ENCODE measurements at regions not wholly inside any gene's neighbourhood (a gene's known extent, or its start where the extent isn't known, plus 50 kb on each side); places are given as distances from the start of the nearest gene placed in this dataset.

- TF ChIP-seq CTCF (IDR thresholded peaks at IDR 0.05; ENCODE audit: low read depth, low read length) = no peak
- no peak for TF ChIP-seq EZH2phosphoT487 (IDR thresholded peaks at IDR 0.05; ENCODE audit: low read depth)
These were observed 83.4 kb downstream of the PRORP start for GRCh38 chr14:35205737-35206136.

Measured in OCI-LY3 (cell line).